UCSD-AML1 (cell line): ENCODE measurements at regions not wholly inside any gene's neighbourhood (a gene's known extent, or its start where the extent isn't known, plus 50 kb on each side); places are given as distances from the start of the nearest gene placed in this dataset.

Experiments
- DNase-seq: peaks from one replicate; lab custom pipeline; 2025; ENCODE audit not compliant: unreplicated experiment; lab: John Stamatoyannopoulos, UW

GRCh38 chr7:136076954-136077353, 99.8 kb upstream of the MTPN start:
- no peak for DNase-seq

GRCh38 chr7:136074843-136075242, 97.7 kb upstream of the MTPN start:
- DNase-seq, result no peak

- DNase-seq, result no peak
Measured at GRCh38 chr7:136072447-136072846, 95.3 kb upstream of the MTPN start.

GRCh38 chr7:136070736-136071505, 93.8 kb upstream of the MTPN start:
- no peak for DNase-seq

GRCh38 chr7:136069840-136070529, 92.8 kb upstream of the MTPN start:
- no peak for DNase-seq

- DNase-seq, result no peak
Measured at GRCh38 chr7:136067277-136067676, 90.1 kb upstream of the MTPN start.

- DNase-seq, result no peak
Measured at GRCh38 chr7:136066304-136067143, 89.4 kb upstream of the MTPN start.

GRCh38 chr7:136064627-136065237, 87.6 kb upstream of the MTPN start:
- no peak for DNase-seq

- no peak for DNase-seq
Measured at GRCh38 chr7:136064081-136064480, 86.9 kb upstream of the MTPN start.

GRCh38 chr7:136063326-136063666, 86.1 kb upstream of the MTPN start:
- no peak for DNase-seq

GRCh38 chr7:136062625-136063325, 85.6 kb upstream of the MTPN start:
- no peak for DNase-seq

- DNase-seq, result no peak
Measured at GRCh38 chr7:136061433-136061832, 84.3 kb upstream of the MTPN start.

GRCh38 chr7:136058546-136058945, 81.4 kb upstream of the MTPN start:
- DNase-seq, result no peak

- DNase-seq, result no peak
Measured at GRCh38 chr7:136057509-136057908, 80.3 kb upstream of the MTPN start.

GRCh38 chr7:136056651-136057231, 79.6 kb upstream of the MTPN start:
- DNase-seq, result no peak

GRCh38 chr7:136055266-136055665, 78.1 kb upstream of the MTPN start:
- no peak for DNase-seq

GRCh38 chr7:136053689-136054485, 76.7 kb upstream of the MTPN start:
- DNase-seq, result no peak

GRCh38 chr7:136051203-136051928, 74.2 kb upstream of the MTPN start:
- no peak for DNase-seq

GRCh38 chr7:136050462-136050847, 73.3 kb upstream of the MTPN start:
- no peak for DNase-seq
